AG04450 (cell line): ENCODE measurements at regions not wholly inside any gene's neighbourhood (a gene's known extent, or its start where the extent isn't known, plus 50 kb on each side); places are given as distances from the start of the nearest gene placed in this dataset.

Experiments
- CTCF ChIA-PET: fragments of 300-600, 350-600 bp; formaldehyde crosslinking; extraction: SDS; loops from one replicate; lab custom pipeline; 2022; ENCODE audit warnings: antibody characterized with exemption, inconsistent platforms; lab: Charles Lee
- POLR2A ChIA-PET: fragments of 350-600 bp; formaldehyde crosslinking; extraction: SDS; loops from one replicate; lab custom pipeline; 2021; ENCODE audit warnings: antibody characterized with exemption, inconsistent platforms; lab: Yijun Ruan, JAX
- DNase-seq: peaks from one replicate; pipeline ENCODE4 v3.0.0-alpha.2; 2011; ENCODE audit warnings: low read depth, low spot score
- H3K27ac ChIP-seq: one replicate; pipeline ENCODE4 v1.5.1; 2012; ENCODE audit warnings: low read depth, low read length, control low read depth
- H3K27me3 ChIP-seq: one replicate; pipeline ENCODE4 v1.6.0; 2012; ENCODE audit warnings: low read length; ENCODE audit not compliant: control insufficient read depth, insufficient read depth
- H3K4me3 ChIP-seq: 2 replicates; pipeline ENCODE4 v1.5.1; 2011; ENCODE audit warnings: mild to moderate bottlenecking, low read depth, low read length, control low read depth
- H3K9me3 ChIP-seq: 2 replicates; pipeline ENCODE4 v1.5.1; 2012; ENCODE audit warnings: low read length; ENCODE audit not compliant: control insufficient read depth, insufficient read depth
- TF ChIP-seq, protein P1 (sequence below): IDR thresholded peaks from 2 replicates; pipeline ENCODE4 v1.5.1; 2011; ENCODE audit warnings: low read depth, low read length, control low read depth, inconsistent platforms

DNA sequence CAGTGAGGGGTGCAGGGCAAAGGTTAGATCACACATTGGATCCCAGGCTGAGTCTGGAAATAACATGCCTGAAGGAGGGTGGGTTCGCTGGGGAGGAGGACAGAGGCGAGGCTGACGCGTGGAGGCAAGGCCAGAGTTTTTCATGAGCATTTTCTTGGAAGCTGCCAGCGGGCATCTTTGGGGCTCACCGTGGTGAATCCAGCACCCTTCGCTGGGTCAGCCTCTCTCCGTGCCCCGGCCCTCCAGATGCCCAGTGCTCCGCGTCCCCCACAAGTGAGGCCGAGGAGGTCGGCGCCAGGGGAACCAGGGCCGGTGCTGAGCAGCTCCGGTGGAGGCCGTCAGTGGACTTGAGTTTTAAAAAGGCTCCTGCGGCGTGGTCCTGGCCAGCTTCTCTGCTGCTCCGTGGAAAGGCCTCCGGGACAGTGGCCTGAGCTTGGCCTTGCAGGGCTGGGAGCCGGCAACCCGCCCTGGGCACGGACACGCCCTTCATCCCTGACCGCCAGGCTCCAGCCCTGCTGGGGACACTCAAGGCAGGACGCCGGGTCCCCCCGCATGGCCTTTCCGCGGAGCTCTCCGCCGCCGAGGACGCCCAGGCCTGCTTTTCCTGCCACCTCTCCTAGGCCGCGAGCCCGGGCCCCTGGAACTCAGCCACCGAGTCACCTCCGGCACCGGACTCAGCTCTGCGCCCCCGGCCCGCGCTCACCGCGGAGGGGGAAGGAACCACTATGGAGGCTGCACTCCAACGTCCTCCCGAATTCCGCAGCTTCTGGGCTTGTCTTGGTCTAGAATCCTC is 114.3 kb downstream of the THBS2 start:
- Histone ChIP-seq H3K27me3 (no peaks in the 10 kb centered on the region), H3K4me3 (no peak overlapping the region), H3K9me3 (no peaks in the 10 kb centered on the region; the same call in 1 of the 2 replicates), H3K27ac (no peak overlapping the region)
- CTCF ChIA-PET = no interaction called here
- DNase-seq = no peak
- POLR2A ChIA-PET = no interaction called here
- TF ChIP-seq, protein P1, sequence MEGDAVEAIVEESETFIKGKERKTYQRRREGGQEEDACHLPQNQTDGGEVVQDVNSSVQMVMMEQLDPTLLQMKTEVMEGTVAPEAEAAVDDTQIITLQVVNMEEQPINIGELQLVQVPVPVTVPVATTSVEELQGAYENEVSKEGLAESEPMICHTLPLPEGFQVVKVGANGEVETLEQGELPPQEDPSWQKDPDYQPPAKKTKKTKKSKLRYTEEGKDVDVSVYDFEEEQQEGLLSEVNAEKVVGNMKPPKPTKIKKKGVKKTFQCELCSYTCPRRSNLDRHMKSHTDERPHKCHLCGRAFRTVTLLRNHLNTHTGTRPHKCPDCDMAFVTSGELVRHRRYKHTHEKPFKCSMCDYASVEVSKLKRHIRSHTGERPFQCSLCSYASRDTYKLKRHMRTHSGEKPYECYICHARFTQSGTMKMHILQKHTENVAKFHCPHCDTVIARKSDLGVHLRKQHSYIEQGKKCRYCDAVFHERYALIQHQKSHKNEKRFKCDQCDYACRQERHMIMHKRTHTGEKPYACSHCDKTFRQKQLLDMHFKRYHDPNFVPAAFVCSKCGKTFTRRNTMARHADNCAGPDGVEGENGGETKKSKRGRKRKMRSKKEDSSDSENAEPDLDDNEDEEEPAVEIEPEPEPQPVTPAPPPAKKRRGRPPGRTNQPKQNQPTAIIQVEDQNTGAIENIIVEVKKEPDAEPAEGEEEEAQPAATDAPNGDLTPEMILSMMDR = no peak

DNA sequence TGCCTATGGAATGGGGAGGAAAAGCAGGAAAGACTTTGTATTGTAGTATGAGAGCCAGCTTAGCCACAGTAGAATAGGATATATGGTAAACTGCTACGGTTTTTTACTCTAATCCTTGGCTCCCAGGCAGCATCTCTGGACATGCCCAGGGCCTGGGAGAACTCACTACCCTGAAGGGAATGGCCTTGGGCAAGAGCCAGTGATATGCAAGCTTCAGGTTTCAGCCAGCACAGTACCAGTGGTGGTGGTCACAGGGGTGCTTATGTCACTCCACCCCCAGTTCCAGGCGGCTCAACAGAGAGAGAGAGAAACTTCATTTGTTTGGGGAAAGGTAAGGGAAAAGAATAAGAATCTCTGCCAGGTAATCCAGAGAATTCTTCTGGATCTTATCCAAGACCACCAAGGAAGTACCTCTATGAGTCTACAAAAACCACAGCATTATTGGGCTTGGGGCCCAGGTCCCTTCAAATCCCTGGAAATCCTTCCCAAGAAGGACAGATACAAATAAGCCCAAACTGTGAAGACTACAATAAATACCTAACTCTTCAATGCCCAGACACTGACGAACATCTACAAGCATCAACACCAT is 121.2 kb downstream of the THBS2 start:
- TF ChIP-seq, protein P1 = no peak
- H3K27ac ChIP-seq = no peak overlapping the region
- H3K9me3 ChIP-seq = no peaks in the 10 kb centered on the region
- no peak overlapping the region for H3K4me3 ChIP-seq
- ChIA-PET CTCF (no interaction called here), POLR2A (no interaction called here)
- no peaks in the 10 kb centered on the region for H3K27me3 ChIP-seq
- no peak for DNase-seq

DNA sequence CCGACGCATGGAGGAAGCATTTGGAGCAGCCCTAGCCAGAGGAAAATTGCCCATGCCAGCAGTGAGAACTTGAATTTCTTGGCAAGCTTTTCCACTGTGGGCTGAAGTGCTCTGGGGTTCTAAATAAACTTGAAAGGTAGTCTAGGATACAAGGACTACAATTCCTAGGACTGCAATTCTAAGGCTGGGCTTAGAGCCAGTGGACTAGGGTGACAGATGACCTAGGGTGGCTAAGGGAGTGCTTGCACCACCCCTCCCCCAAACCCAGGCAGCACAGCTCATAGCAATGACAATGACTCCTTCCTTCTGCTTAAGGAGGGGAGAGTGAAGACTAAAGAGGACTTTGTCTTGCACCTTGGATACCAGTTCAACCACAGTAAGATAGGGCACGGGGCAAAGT is 122.3 kb downstream of the THBS2 start:
- DNase-seq = no peak
- TF ChIP-seq, protein P1 = no peak
- CTCF ChIA-PET = no interaction called here

DNA sequence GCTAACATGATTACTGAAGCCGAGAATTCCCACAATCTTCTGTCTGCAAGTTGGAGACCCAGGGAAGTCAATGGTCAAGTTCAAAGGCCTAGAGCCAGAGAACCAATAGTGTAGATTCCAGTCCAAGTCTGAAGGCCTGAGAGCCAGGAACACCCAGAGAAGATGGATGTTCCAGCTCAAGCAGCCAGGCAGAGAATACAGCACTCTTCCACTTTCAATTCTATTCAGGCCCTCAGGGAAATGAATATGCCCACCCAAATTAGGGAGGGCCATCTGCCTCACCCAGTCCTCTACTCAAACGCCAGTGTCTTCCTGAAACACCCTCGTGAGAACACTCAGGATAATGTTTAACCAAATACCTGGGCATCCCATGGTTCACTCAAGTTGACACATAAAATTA is 123.5 kb downstream of the THBS2 start:
- POLR2A ChIA-PET = no interaction called here
- no peak for DNase-seq
- CTCF ChIA-PET = no interaction called here
- H3K4me3 ChIP-seq = no peak overlapping the region
- H3K9me3 ChIP-seq = no peaks in the 10 kb centered on the region
- no peak overlapping the region for H3K27ac ChIP-seq
- H3K27me3 ChIP-seq = no peaks in the 10 kb centered on the region
- TF ChIP-seq, protein P1 = no peak

More for the DNA sequence above, 122.3 kb downstream of the THBS2 start:
- H3K27ac ChIP-seq = no peak overlapping the region
- POLR2A ChIA-PET = no interaction called here
- H3K9me3 ChIP-seq = no peaks in the 10 kb centered on the region
- no peak overlapping the region for H3K4me3 ChIP-seq
- H3K27me3 ChIP-seq = no peaks in the 10 kb centered on the region

DNA sequence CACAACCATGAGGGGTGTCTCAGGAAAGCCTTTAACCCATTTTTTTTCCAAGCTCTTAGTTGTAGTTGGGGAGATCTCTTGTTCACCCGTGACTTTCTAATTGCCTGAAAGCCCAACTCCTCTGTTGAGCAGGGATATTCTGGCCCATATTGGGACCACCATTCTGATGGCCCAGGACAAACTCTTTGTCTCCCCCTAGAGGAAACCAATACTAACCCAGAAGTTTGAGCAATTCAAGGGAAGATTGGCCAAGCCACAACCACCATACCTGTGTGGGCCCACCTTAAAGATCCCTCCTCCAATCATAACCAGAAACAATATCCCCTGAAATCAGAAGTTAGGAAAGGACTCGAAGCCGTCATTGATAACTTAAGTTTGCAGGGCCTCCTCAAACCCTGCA is 132.6 kb downstream of the THBS2 start:
- ChIA-PET CTCF (no interaction called here), POLR2A (no interaction called here)
- no peaks in the 10 kb centered on the region for H3K27me3 ChIP-seq
- TF ChIP-seq, protein P1 = no peak
- H3K27ac ChIP-seq = no peak overlapping the region
- no peaks in the 10 kb centered on the region; the same call in 1 of the 2 replicates for H3K9me3 ChIP-seq
- no peak for DNase-seq
- H3K4me3 ChIP-seq = no peak overlapping the region
